ENCODE measurements at regions not wholly inside any gene's neighbourhood (a gene's known extent, or its start where the extent isn't known, plus 50 kb on each side); places are given as distances from the start of the nearest gene placed in this dataset.

DNA sequence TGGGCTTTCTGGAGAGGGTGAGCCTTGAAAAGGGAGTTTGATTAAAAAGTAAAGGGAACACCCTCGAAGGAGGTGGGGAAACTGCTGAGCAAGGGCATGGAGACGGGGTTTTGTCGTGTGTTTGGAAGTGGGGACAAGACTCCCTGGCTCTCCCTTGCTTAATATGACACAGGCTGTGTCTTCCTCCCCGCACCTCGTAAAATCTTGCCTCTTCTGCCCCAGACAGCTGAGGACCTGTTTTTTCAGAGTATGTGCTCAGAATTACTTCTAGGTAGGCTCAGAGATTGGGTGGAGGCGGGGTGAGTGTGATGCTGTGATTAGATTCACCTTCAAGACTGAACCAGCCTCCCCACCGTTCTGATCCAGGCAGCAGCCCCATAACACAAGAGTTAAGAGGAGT, 244.4 kb upstream of the TLE3 start:
- no peak for DNase-seq (ENCODE audit: extremely low read depth, low read depth)

DNA sequence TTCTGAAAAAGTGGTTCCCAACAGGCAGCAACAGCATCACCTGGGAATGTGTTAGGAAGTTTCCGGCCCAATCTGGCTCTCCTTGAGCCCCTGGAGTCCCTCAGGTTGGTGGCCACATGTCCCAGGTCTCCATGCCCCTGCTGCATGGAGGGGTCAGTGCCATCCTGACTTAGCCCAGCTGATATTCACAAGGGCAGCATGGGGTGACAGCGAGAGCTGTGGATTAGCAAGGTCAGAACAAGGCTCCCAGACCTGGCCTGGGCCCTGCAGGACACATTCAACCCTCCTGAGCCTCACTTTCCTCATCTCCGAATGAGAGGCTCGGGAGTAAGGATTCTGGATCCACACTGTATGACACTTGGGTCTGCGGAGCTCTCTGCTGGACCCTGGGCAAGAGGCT, 243.8 kb upstream of the TLE3 start:
- DNase-seq (ENCODE audit: extremely low read depth, low read depth), result no peak

DNA sequence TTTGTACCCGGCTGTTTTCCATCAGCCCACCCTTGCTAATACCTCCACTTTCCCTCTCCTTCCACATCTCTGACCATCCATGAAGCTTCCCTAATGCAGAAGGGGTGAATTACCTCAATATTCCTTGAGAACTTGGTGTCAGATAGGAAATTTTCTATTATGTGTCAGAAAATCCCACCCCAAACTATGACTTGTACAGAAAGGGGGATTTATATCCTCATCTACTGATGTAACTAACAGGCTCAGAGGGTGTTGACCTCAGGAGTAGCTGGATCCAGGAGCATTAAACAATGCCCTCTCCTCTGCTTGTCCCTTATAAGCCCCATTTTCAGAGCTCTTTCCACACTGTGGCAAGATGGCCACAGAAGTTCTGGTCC, 242.8 kb upstream of the TLE3 start:
- no peak for DNase-seq (ENCODE audit: extremely low read depth, low read depth)

DNA sequence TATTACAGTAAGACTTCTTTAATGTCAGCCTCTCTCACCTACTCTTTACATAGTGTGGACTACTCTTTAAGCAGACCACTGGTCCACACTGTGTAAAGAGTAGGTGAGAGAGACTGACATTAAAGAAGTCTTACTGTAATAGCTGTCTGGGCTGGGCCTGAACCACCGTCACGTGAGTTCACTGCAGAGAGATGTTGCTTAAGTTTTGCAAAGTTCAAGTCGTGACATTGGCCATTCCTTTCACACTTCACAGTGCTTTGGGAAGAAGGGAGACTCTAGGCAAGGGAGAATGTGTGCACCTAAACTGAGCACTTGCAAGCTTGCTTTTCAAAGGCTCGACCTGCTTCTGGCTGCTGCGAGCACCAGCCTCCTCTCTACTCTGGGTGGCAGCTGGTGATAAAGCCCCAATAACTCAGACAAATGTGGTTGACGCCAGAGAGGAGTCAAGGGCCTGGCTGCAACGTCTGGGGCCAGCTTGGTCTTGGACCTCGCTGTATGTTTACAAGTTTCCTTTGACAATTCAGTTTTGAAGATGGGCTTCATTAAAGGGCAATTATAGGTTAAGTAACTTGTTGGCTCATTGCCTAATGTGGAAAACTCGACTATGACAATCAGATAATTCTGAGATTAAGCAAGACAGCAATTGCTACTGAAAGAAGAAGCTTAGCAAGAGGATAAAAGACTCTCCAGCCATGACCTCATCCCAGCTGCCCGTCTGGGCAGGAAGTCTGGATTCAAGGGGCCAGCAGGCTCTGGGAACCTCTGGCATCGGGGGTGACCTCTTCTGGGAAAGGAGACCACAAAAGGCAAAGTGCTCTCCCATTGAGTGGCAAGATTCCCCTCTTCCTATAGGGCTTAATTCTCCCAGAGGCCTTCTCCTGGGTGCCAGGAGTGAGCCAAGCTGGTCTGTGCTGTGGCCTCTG, 242.1 kb upstream of the TLE3 start:
- DNase-seq (ENCODE audit: extremely low read depth, low read depth), result no peak

DNA sequence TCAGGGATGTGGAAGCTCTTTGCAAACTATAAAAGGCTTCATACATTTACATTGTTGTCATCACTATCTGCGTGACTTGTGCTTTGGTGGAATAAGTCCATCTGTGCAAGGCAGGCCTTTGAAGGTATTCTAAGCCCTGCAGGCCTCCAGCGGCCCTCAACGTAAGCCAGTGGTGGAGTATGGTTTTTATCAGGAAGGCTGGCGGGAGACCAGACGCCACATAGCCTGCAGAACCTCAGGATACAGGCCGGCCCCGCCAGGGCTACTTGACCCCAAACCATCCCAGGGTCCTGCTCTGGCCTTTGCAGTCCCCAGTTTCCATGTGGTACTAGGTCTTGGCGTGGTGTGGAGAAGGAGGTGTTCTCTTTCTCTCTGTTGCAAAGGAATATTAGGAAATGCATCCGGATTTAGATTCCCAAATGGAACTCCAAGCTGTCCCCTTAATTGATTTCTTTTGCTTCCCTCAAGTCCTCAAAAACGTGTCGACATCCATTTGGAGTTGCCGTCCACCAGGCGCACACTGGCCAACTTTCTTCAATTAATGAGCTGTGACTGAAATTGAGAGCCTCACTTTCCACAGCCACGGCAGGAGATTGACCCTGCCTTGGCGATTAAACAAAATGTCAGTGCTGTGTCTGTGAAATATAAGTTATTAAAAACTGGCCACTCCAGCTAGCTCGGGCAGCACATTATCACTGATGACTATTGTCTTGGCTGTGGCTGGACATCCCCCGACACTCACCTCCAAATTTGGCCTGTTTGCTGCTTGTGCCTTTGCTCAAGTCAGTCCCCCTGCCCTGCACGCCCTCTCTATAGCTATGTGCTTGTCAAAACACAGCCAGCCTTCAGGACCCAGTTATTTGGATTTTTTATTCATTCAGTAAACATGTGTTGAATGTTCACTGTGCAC, 239.8 kb upstream of the TLE3 start:
- DNase-seq (ENCODE audit: extremely low read depth, low read depth), result no peak

DNA sequence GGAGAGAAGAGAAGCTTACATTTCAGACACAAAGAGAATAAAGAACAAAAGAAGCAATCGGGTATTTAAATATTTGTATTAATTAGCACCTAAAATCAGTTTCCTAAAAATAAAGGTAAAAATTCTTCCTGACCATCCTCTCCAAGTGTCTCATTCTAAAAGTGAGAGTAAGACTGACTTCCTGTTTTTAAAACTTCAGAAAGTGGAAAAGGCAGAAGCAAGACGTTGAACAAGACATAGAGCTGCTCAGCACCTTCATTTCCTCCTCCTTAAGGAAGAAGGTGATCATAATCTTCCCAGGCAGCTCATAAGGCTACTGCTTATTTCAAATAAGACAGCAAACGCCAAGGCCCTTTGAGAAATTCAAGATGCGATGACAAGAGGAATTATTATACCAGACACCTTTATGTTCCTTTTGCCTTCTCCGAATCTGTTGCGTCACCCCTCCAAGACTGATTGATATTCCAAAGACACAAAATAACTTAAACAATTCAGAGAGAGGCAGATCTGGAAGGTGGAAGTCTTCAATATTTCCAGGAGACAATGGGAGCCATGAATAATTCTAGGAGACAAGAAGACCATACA, 238.8 kb upstream of the TLE3 start:
- DNase-seq (ENCODE audit: extremely low read depth, low read depth), result no peak

DNA sequence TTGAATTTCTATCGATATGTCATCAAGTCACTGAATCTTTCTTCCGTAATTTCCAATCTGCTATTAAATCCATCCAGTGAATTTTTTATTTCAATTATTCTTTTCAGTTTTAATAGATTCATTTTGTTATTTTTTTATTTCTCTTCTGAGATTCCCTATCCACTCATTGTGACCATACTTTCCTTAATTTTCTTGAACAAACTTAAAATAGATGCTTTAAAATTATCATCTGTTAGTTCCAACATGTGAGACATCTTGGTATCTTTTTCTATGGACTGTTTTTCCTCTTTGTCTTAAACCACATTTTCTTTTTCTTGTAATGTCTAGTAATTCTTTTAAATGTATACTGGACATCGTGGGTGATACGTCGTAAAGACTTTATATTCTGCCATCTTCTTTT, 236.6 kb upstream of the TLE3 start:
- no peak for DNase-seq (ENCODE audit: extremely low read depth, low read depth)

DNA sequence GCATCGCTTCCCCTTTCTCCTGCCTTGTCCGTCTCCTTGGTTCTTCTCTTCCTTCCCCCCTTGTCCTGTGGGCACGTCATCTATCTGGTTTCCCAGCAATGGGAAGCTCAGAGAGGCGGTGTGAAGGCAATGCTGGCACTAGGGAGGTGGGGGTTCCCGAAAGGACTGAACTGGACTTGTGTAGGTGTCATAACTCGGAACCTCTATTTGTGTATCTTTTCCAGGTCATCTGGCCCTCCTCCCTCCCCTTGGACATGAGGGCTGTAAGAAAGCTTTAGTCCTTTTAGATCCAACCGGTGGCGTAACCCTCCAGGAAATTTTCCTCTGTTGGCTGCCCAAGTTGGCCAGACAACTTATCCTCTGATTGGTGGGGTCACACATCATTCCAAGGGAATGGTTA, 231.5 kb upstream of the TLE3 start:
- DNase-seq (ENCODE audit: extremely low read depth, low read depth), result no peak

DNA sequence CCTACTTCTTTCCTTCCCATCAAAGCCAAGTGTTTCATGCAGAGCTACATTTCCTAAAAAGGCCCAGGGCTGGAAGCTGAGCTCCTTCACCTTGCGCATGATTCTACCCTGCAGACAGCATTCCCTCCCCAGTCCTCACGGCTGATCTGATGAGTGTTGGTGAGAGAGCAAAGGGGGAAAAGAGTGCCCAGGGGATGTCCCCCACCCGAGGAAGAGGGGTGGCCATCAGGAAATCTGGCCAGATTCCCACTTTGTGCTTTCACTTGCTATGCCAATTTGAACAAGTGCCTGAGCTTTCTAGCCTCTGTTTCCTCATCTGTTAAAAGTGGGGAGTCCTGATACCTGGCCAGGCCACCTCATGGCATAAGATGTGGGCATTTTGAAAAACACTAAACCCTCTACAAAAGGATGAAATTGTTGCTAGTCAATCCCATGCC, 231.0 kb upstream of the TLE3 start:
- DNase-seq (ENCODE audit: extremely low read depth, low read depth), result no peak

DNA sequence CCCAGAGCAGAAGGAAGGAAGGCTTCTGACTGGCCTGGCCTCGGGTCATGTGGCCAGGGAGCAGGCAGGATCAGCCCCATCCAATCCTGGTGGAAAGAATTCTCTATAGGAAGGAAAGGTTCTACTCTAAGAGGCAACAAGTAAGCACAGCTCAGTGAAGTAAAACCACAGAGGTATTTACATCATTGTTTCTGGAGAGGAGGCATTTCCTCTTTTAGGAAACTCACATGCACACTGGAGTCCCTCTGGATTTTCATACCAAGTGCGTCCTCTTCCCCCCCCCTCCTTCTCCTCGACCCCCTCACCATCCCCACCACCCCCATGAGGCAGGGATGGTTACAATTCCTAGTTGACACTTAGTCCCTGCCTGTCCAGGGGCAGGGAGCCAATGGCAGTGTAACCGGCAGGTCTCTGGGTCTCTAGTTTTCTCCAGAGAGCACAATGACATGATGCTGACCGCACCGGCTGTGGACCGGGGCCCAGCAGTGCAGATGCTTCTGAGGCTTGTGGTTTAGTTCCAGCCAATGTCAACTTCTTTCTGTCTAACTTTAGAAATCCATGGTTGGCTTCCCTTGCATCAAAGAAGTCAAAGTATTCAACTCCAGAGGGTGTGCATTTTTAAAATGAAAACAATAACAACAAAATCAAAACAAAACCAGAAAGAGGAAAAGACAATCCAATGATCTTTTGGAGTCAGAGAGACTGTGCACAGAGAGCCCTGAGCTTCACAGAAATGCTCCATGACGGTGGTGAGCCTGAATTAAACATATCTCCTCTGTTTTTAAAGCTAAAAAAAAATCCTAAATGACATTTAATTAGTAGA, 230.3 kb upstream of the TLE3 start:
- no peak for DNase-seq (ENCODE audit: extremely low read depth, low read depth)

DNA sequence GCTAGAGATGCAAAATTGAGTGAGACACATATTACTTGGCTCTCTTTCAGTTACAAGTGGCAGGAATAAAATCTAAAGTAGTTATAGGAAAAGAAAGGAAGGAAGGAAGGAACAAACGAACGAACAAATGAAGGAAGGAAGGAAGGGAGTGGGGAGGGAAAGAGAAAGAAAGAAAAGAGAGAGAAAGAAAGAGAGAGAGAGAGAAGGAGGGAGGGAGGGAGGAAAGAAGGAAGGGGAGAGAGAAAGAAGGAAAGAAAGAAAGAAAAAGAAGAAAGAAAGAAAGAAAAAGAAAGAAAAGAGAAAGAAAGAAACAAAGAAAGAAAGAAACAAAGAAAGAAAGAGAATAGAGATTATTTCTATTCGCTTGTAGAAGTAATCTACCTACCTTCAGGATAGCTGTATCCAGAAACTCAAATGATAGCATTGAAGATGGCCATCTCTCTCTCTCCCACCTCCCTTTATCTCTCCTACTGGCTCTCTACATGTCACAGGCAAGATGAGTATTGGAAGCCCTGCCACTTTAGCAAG, 229.7 kb upstream of the TLE3 start:
- no peak for DNase-seq (ENCODE audit: extremely low read depth, low read depth)

DNA sequence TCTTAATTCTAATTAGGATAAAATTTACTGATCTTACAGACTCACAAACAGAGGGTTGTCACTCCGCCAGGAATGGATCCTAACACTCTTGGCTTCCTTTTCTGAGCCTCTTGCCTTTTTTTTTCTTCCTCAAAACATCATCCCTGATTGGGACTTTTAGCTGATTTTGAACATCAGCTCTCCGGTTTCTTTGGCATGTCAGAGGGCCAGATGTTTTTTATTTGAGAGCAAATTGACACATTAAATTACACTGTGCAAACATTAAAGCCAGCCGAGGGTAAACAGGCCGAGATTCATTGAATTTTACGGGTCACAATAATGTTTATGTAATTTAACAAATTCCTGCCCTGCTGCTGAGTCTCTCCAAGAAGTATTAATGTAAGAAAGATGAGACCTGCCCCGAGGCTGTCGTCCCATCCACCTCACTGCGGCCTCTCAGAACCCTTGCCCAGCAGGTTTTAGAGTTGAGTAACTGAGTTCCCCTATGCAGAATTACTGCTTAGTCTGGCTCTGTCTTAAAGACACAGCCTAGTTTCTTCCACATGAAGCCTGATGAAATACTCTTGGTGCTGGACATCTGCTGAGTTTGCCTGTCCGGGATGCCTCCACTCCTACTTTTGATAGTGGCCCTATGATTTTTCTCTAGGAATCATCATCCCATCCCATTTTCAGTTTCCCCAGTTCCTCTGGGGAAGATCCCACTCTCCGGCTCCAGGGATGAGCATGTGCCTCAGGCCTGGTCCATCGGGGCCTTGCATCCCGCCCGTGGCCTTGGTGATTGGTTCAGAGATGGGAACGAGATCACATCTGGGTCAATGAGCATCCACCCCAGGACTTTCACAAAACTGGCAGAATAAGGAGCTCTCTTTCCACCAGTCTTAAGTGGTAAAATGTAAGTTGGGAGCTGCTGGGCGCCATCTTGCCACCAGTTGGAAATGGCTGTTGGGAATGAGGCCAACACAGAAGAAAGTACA, 226.6 kb upstream of the TLE3 start:
- DNase-seq (ENCODE audit: extremely low read depth, low read depth), result no peak

DNA sequence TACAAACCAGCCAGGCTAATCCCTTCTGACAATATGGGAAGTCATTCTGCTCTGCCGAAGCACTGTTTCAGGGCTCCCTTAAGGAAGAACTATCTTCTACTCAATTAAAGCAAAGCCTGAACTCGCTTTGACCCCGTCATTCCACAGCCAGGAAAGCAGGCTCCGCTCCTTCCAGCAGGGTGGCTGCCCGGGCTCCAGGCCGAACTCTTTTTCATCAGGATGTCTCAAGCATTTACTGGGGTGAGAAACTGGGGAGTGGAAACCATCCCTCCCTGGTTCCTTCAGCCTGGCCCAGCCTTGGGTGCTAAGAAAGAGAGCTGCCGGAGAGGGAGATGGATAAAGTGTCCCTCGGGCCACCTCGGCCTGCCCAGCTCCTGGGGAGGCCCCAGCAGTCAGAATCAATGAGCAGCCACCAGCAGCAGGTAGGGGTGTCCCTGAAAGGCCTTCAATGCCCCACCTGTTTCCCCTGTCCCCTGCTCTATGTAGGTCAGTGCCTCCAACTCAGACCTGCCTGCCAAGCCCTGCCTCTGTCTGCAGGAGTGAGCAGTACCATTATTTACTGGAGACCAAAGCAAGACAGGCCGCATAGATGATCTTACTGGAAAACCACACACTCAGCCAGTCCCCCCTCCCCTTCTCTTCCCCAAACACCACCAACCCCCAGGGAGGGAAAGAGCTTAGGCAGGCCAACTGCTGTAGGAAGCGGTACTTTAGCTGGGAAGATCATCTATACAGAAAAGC, 225.6 kb upstream of the TLE3 start:
- DNase-seq (ENCODE audit: extremely low read depth, low read depth), result no peak

DNA sequence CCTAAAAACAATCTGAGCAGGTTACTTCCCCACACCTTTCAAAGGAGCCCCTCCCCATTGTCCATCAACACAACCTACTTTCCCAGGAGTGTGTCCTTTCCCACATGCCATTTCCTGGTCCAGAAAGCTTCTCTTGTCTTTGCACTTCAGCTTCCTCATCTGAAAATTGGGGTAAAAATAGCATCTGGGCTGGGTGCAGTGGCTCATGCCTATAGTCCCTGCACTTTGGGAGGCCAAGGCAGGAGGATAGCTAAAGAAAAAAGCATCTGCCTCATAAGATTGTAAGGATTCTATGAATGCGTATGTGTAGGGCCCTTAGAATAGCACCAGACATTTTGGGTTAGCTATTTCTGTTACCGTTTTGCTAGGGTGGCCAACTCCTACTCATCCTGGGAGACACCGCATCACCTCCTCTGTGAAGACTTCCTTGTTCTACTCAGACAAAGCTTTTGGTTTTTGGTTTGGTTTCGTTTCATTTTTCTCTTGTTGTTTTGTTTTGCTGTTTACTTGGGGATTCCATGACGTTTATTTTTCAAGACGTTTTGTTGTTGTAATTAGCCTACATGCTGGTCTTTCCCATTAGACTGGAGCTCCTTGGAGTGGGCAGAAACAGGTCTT, 224.4 kb upstream of the TLE3 start:
- DNase-seq (ENCODE audit: extremely low read depth, low read depth), result no peak

DNA sequence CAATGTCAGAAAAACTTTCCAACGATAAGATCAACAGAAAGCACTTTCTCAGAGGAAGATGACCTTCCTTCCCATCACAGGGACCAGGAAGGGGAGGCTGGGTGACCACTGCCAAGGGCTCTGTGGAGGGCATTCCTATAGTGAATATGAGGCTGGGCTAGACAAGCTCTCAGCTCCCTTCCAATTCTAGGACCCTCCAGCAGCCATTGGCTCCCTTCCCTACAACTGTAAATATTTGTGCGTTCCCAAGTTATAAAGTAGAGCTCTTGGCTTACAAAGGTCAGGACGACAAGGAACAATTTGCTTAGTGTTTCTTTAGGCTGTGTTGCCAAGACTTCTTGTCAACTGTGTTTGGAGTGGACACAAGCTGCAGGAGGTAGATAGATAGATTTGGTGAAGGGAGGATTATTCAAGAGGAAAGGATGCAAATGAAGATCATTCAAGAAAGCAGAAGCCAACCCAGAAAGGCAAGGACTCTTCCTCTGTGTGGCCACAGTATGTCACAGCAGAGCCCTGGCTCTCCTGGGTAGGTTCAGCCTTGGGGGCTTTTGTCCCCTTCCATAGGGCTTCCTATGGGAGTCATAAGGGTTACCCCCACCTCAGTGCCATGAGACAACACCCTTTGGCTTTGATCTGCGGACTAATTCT, 223.6 kb upstream of the TLE3 start:
- no peak for DNase-seq (ENCODE audit: extremely low read depth, low read depth)

DNA sequence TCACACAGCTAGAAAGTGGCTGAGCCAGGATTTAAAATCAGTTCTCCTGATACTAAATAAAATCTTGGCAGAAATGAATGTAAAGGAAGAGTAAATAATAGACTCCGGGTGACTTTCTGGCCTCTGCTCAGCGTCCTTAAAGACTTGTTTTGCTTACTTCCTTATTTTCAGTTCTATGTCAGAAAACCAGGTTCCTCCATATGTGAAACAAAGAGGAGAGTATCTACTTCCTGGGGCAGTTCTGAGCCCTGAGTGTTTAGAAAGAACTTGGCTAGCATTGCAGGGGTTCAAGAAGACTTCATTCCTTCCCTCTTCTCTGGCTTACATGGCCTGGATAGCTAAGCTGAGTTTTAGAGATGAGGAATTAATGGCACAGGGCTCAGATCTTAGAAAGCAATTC, 222.8 kb upstream of the TLE3 start:
- DNase-seq (ENCODE audit: extremely low read depth, low read depth), result no peak

DNA sequence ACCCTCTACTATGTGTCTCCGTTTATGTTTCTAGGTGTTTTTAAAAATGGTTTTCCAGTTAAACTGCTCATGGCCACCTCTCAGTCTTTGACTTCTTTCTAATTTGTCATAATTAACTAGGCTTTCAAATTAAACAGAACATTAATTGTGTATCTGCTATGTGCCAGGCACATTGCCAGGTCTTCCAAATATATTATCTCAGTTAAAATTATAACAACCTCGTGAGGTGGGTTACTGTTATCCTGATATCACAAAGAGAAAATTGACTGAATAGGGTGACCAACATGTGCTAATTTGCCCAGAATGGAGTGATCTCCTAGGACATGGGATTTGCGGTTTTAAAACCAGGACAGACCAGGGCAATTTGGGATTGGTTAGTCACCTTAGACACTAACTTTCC, 222.4 kb upstream of the TLE3 start:
- DNase-seq (ENCODE audit: extremely low read depth, low read depth), result no peak

All from NCI-H460 (cell line).